ENCODE measurements at regions not wholly inside any gene's neighbourhood (a gene's known extent, or its start where the extent isn't known, plus 50 kb on each side); places are given as distances from the start of the nearest gene placed in this dataset.

GRCh38 chr18:44556296-44556695 lies 124.4 kb upstream of the SETBP1 start:
- Histone ChIP-seq H3K4me3 (ENCODE audit: low read depth, low read length) (no peak overlapping the region), H3K9ac (ENCODE audit: low read length) (no peak overlapping the region), H3K4me1 (ENCODE audit: control insufficient read depth, insufficient read depth, low read length) (peaks cover 4% of the 10 kb centered on the region), H3K27me3 (ENCODE audit: control insufficient read depth, insufficient read depth, low read length) (no peaks in the 10 kb centered on the region), H3K27ac (ENCODE audit: low read depth, low read length) (no peak overlapping the region), H3K9me3 (ENCODE audit: control insufficient read depth, insufficient read depth, low read depth, low read length) (no peaks in the 10 kb centered on the region), H3K36me3 (ENCODE audit: control insufficient read depth, insufficient read depth, low read length) (no peaks in the 10 kb centered on the region)

- no peak overlapping the region for H3K27ac ChIP-seq (ENCODE audit: low read depth, low read length)
- no peak overlapping the region for H3K9ac ChIP-seq (ENCODE audit: low read length)
- H3K9me3 ChIP-seq (ENCODE audit: control insufficient read depth, insufficient read depth, low read depth, low read length) = no peaks in the 10 kb centered on the region
- H3K4me1 ChIP-seq (ENCODE audit: control insufficient read depth, insufficient read depth, low read length) = no peaks in the 10 kb centered on the region
- no peak overlapping the region for H3K4me3 ChIP-seq (ENCODE audit: low read depth, low read length)
- no peaks in the 10 kb centered on the region for H3K36me3 ChIP-seq (ENCODE audit: control insufficient read depth, insufficient read depth, low read length)
- H3K27me3 ChIP-seq (ENCODE audit: control insufficient read depth, insufficient read depth, low read length) = no peaks in the 10 kb centered on the region
Measured at GRCh38 chr18:44557616-44558151, 123.0 kb upstream of the SETBP1 start.

DNA sequence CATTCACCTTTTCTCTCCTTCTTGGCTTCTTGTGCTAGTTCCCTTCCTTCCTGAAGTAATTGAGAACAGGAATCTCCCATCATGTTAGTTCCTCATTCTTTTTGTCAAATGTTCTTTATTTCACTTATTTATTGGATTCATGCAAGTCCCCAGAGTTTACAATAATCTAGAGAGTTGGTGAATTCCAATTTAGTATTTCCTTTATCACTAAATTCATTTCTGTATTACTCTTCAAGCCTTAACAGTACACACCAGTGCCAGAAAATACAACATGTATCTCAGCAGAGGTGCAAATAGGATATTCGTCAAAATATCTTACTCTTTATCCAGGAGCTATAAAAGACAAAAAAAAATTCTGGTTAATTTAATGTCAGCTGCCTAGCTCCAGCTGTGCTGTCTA lies 121.9 kb upstream of the SETBP1 start:
- Histone ChIP-seq H3K9ac (ENCODE audit: low read length) (no peak overlapping the region), H3K36me3 (ENCODE audit: control insufficient read depth, insufficient read depth, low read length) (no peaks in the 10 kb centered on the region), H3K4me3 (ENCODE audit: low read depth, low read length) (no peak overlapping the region), H3K27me3 (ENCODE audit: control insufficient read depth, insufficient read depth, low read length) (no peaks in the 10 kb centered on the region), H3K9me3 (ENCODE audit: control insufficient read depth, insufficient read depth, low read depth, low read length) (no peaks in the 10 kb centered on the region), H3K4me1 (ENCODE audit: control insufficient read depth, insufficient read depth, low read length) (no peaks in the 10 kb centered on the region), H3K27ac (ENCODE audit: low read depth, low read length) (no peak overlapping the region)

- no peak overlapping the region for H3K27ac ChIP-seq (ENCODE audit: low read depth, low read length)
- no peaks in the 10 kb centered on the region for H3K36me3 ChIP-seq (ENCODE audit: control insufficient read depth, insufficient read depth, low read length)
- no peaks in the 10 kb centered on the region for H3K9me3 ChIP-seq (ENCODE audit: control insufficient read depth, insufficient read depth, low read depth, low read length)
- no peak overlapping the region for H3K4me3 ChIP-seq (ENCODE audit: low read depth, low read length)
- peaks cover 5% of the 10 kb centered on the region for H3K4me1 ChIP-seq (ENCODE audit: control insufficient read depth, insufficient read depth, low read length)
- H3K9ac ChIP-seq (ENCODE audit: low read length) = no peak overlapping the region
- peaks cover 6% of the 10 kb centered on the region; the same call in 1 of the 2 replicates for H3K27me3 ChIP-seq (ENCODE audit: control insufficient read depth, insufficient read depth, low read length)
Measured at GRCh38 chr18:44562986-44563385, 117.7 kb upstream of the SETBP1 start.

- no peaks in the 10 kb centered on the region for H3K9me3 ChIP-seq (ENCODE audit: control insufficient read depth, insufficient read depth, low read depth, low read length)
- no peak overlapping the region for H3K27ac ChIP-seq (ENCODE audit: low read depth, low read length)
- H3K9ac ChIP-seq (ENCODE audit: low read length) = no peak overlapping the region
- H3K36me3 ChIP-seq (ENCODE audit: control insufficient read depth, insufficient read depth, low read length) = no peaks in the 10 kb centered on the region
- H3K27me3 ChIP-seq (ENCODE audit: control insufficient read depth, insufficient read depth, low read length) = peaks cover 17% of the 10 kb centered on the region
- no peak overlapping the region for H3K4me3 ChIP-seq (ENCODE audit: low read depth, low read length)
- H3K4me1 ChIP-seq (ENCODE audit: control insufficient read depth, insufficient read depth, low read length) = peaks cover 11% of the 10 kb centered on the region
Measured at GRCh38 chr18:44564922-44565321, 115.8 kb upstream of the SETBP1 start.

- Histone ChIP-seq H3K4me1 (ENCODE audit: control insufficient read depth, insufficient read depth, low read length) (peaks cover 16% of the 10 kb centered on the region), H3K9me3 (ENCODE audit: control insufficient read depth, insufficient read depth, low read depth, low read length) (no peaks in the 10 kb centered on the region), H3K4me3 (ENCODE audit: low read depth, low read length) (no peak overlapping the region), H3K9ac (ENCODE audit: low read length) (no peak overlapping the region), H3K27ac (ENCODE audit: low read depth, low read length) (no peak overlapping the region), H3K27me3 (ENCODE audit: control insufficient read depth, insufficient read depth, low read length) (peaks cover 34% of the 10 kb centered on the region), H3K36me3 (ENCODE audit: control insufficient read depth, insufficient read depth, low read length) (no peaks in the 10 kb centered on the region)
Measured at GRCh38 chr18:44568342-44568741, 112.3 kb upstream of the SETBP1 start.

DNA sequence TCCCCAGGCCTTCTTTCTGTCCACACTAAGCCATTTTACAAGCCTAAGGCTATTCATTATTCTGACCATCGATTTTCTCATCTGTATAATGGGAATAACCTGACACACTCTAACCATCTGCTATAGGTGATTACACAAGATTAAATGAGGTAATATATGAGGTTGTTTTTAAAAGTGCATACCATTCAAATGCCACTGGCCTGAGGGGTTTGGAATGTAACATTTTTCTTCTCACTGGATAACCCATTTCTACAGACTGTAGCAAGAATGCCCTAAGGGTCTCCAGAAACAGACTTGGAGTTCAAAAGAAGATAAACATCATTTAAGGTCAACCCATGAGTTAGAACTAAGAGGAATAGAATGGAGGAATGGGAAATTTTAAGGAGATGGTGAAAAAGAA lies 111.7 kb upstream of the SETBP1 start:
- Histone ChIP-seq H3K27me3 (ENCODE audit: control insufficient read depth, insufficient read depth, low read length) (peaks cover 34% of the 10 kb centered on the region), H3K4me3 (ENCODE audit: low read depth, low read length) (no peak overlapping the region), H3K4me1 (ENCODE audit: control insufficient read depth, insufficient read depth, low read length) (peaks cover 16% of the 10 kb centered on the region), H3K9me3 (ENCODE audit: control insufficient read depth, insufficient read depth, low read depth, low read length) (no peaks in the 10 kb centered on the region), H3K9ac (ENCODE audit: low read length) (no peak overlapping the region), H3K27ac (ENCODE audit: low read depth, low read length) (no peak overlapping the region), H3K36me3 (ENCODE audit: control insufficient read depth, insufficient read depth, low read length) (no peaks in the 10 kb centered on the region)

DNA sequence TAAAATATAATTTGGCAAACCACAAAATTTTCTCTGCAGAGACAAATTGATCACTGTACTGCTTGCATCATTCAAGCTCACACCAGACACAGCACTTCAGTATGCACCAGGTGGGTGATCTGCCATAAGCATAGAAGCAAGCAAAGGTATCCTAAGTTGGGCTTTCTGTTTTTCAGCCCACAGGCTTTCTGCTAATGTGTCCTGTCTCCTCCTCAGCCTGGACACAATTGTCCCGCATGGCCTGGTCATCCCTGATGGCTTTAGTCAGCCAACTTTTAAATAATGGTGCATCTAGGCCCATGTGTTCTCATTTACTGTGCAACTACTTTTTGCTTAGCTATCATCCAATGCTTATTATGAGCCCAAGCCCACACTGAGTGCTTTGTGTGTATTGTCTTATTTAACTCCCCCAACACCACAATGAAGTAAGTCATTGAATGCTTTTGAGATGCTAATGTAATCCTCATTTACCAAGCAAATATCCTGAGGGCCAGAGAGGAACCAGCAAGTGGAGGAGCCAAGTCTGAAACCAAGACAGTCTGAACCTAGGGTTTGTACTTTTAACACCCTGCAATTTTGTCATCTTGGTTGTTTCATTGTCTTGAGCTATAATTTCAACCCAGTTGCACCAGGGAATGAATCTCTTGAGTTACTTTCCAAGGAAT lies 111.2 kb upstream of the SETBP1 start:
- H3K4me3 ChIP-seq (ENCODE audit: low read depth, low read length) = no peak overlapping the region
- no peaks in the 10 kb centered on the region for H3K36me3 ChIP-seq (ENCODE audit: control insufficient read depth, insufficient read depth, low read length)
- peaks cover 16% of the 10 kb centered on the region for H3K4me1 ChIP-seq (ENCODE audit: control insufficient read depth, insufficient read depth, low read length)
- peaks cover 34% of the 10 kb centered on the region for H3K27me3 ChIP-seq (ENCODE audit: control insufficient read depth, insufficient read depth, low read length)
- no peak overlapping the region for H3K9ac ChIP-seq (ENCODE audit: low read length)
- H3K9me3 ChIP-seq (ENCODE audit: control insufficient read depth, insufficient read depth, low read depth, low read length) = no peaks in the 10 kb centered on the region
- no peak overlapping the region for H3K27ac ChIP-seq (ENCODE audit: low read depth, low read length)

GRCh38 chr18:44579028-44579702 lies 101.5 kb upstream of the SETBP1 start:
- H3K4me3 ChIP-seq (ENCODE audit: low read depth, low read length) = no peak overlapping the region
- no peaks in the 10 kb centered on the region for H3K27me3 ChIP-seq (ENCODE audit: control insufficient read depth, insufficient read depth, low read length)
- H3K4me1 ChIP-seq (ENCODE audit: control insufficient read depth, insufficient read depth, low read length) = 0 out of 2 replicates have a peak, but pooled peaks cover 3% of the 10 kb centered on the region
- H3K9ac ChIP-seq (ENCODE audit: low read length) = no peak overlapping the region
- no peaks in the 10 kb centered on the region for H3K9me3 ChIP-seq (ENCODE audit: control insufficient read depth, insufficient read depth, low read depth, low read length)
- H3K36me3 ChIP-seq (ENCODE audit: control insufficient read depth, insufficient read depth, low read length) = no peaks in the 10 kb centered on the region
- no peak overlapping the region for H3K27ac ChIP-seq (ENCODE audit: low read depth, low read length)

GRCh38 chr18:44579745-44580144 lies 100.9 kb upstream of the SETBP1 start:
- Histone ChIP-seq H3K27ac (ENCODE audit: low read depth, low read length) (no peak overlapping the region), H3K9me3 (ENCODE audit: control insufficient read depth, insufficient read depth, low read depth, low read length) (no peaks in the 10 kb centered on the region), H3K9ac (ENCODE audit: low read length) (no peak overlapping the region), H3K4me1 (ENCODE audit: control insufficient read depth, insufficient read depth, low read length) (0 out of 2 replicates have a peak, but pooled peaks cover 3% of the 10 kb centered on the region), H3K4me3 (ENCODE audit: low read depth, low read length) (no peak overlapping the region), H3K36me3 (ENCODE audit: control insufficient read depth, insufficient read depth, low read length) (no peaks in the 10 kb centered on the region), H3K27me3 (ENCODE audit: control insufficient read depth, insufficient read depth, low read length) (no peaks in the 10 kb centered on the region)

DNA sequence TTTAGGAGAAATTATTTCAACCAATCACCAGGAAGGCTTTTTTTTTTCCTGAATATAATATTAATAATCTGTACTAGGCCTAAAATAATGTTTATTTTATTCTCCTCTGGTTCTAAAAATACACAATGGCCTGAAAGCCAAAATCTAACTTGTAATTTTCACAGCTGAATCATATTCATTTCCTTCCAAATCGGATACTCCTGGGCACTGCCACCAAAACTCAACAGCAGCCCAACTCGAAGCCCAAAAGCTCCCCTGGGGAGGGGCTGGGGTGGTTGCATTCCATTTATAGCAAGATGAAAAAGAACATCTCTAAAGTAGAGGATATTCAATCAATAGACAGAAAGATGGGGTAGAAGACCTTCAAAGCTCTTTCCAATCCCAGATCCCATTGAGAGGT lies 100.5 kb upstream of the SETBP1 start:
- Histone ChIP-seq H3K9ac (ENCODE audit: low read length) (no peak overlapping the region), H3K9me3 (ENCODE audit: control insufficient read depth, insufficient read depth, low read depth, low read length) (no peaks in the 10 kb centered on the region), H3K27me3 (ENCODE audit: control insufficient read depth, insufficient read depth, low read length) (no peaks in the 10 kb centered on the region), H3K36me3 (ENCODE audit: control insufficient read depth, insufficient read depth, low read length) (no peaks in the 10 kb centered on the region), H3K4me3 (ENCODE audit: low read depth, low read length) (no peak overlapping the region), H3K4me1 (ENCODE audit: control insufficient read depth, insufficient read depth, low read length) (0 out of 2 replicates have a peak, but pooled peaks cover 3% of the 10 kb centered on the region), H3K27ac (ENCODE audit: low read depth, low read length) (no peak overlapping the region)
